HFFc6 (cell line): ENCODE measurements at regions not wholly inside any gene's neighbourhood (a gene's known extent, or its start where the extent isn't known, plus 50 kb on each side); places are given as distances from the start of the nearest gene placed in this dataset.

ENCODE experiments used
- DNase-seq: peaks from one replicate; pipeline ENCODE4 v3.0.0-alpha.2; 2018
- H3K27ac Mint-ChIP-seq: 2 replicates; pipeline ENCODE4 v1.8.0; 2020; ENCODE audit warnings: mild to moderate bottlenecking, mixed read lengths
- H3K27me3 Mint-ChIP-seq: 2 replicates; pipeline ENCODE4 v1.8.0; 2021; ENCODE audit warnings: mild to moderate bottlenecking, moderate library complexity, mixed read lengths; ENCODE audit not compliant: insufficient read depth
- H3K36me3 Mint-ChIP-seq: 2 replicates; pipeline ENCODE4 v1.8.0; 2021; ENCODE audit warnings: low read depth, mixed read lengths
- H3K4me1 Mint-ChIP-seq: 2 replicates; pipeline ENCODE4 v1.8.0; 2020; ENCODE audit warnings: low read depth, mixed read lengths
- H3K4me3 Mint-ChIP-seq: 2 replicates; pipeline ENCODE4 v1.8.0; 2020; ENCODE audit warnings: mild to moderate bottlenecking, moderate library complexity, mixed read lengths
- H3K9me3 Mint-ChIP-seq: 2 replicates; pipeline ENCODE4 v1.8.0; 2020; ENCODE audit warnings: mild to moderate bottlenecking, mixed read lengths
- TF ChIP-seq, protein P1 (sequence below): fragments of 200-600 bp; sonication (generic); IDR thresholded peaks from 2 replicates; pipeline ENCODE4 v1.5.0; 2021; ENCODE audit warnings: antibody characterized with exemption, mild to moderate bottlenecking

DNA sequence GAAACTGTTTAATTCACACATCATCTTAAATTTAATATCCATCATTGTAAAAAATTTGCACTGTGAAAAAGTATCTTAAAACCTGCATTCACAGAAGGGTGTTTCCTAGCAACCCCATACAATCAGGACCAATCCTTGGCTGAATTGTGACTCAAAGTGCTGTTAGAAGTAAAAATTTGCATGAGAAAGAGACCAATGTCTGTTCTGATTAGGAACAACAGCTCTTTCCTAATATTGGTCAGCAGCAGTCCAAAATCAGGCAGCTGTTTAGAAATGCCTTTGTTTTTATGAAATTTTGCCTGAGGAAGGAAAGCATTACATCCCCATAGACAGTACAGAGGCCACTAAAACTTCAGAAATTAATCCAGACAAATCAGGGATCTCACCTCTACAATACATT, 987.0 kb downstream of the HACE1 start:
- peaks cover 44% of the 10 kb centered on the region for H3K9me3 Mint-ChIP-seq
- TF ChIP-seq, protein P1, sequence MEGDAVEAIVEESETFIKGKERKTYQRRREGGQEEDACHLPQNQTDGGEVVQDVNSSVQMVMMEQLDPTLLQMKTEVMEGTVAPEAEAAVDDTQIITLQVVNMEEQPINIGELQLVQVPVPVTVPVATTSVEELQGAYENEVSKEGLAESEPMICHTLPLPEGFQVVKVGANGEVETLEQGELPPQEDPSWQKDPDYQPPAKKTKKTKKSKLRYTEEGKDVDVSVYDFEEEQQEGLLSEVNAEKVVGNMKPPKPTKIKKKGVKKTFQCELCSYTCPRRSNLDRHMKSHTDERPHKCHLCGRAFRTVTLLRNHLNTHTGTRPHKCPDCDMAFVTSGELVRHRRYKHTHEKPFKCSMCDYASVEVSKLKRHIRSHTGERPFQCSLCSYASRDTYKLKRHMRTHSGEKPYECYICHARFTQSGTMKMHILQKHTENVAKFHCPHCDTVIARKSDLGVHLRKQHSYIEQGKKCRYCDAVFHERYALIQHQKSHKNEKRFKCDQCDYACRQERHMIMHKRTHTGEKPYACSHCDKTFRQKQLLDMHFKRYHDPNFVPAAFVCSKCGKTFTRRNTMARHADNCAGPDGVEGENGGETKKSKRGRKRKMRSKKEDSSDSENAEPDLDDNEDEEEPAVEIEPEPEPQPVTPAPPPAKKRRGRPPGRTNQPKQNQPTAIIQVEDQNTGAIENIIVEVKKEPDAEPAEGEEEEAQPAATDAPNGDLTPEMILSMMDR, result no peak
- H3K4me3 Mint-ChIP-seq, result no peak overlapping the region
- no peaks in the 10 kb centered on the region for H3K27me3 Mint-ChIP-seq
- no peaks in the 10 kb centered on the region for H3K4me1 Mint-ChIP-seq
- H3K36me3 Mint-ChIP-seq, result no peaks in the 10 kb centered on the region; the same call in 1 of the 2 replicates
- no peak for DNase-seq
- H3K27ac Mint-ChIP-seq, result no peak overlapping the region

DNA sequence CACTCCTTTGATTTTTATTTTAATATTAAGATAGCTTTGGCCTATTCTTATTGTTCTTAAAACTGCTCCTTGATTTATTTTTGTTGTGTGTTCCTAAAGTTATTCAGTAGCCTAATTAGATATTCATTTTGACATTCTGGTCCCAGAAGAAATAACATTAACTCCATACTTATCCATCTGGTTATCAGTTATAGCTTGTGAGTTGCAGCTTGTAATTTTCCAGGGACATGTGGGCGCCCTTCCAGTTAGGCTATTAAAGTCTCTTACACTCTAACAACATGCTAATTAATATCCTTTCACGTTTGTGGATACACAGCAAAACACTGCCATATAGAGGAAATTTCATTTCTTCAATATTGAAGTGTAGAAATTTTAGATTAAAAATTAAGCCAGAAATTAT, 987.5 kb downstream of the HACE1 start:
- H3K27ac Mint-ChIP-seq, result no peak overlapping the region
- DNase-seq, result no peak
- no peak overlapping the region for H3K4me3 Mint-ChIP-seq
- TF ChIP-seq, protein P1, result no peak
- no peaks in the 10 kb centered on the region for H3K4me1 Mint-ChIP-seq
- peaks cover 42% of the 10 kb centered on the region for H3K9me3 Mint-ChIP-seq
- no peaks in the 10 kb centered on the region; the same call in 1 of the 2 replicates for H3K36me3 Mint-ChIP-seq
- no peaks in the 10 kb centered on the region for H3K27me3 Mint-ChIP-seq

DNA sequence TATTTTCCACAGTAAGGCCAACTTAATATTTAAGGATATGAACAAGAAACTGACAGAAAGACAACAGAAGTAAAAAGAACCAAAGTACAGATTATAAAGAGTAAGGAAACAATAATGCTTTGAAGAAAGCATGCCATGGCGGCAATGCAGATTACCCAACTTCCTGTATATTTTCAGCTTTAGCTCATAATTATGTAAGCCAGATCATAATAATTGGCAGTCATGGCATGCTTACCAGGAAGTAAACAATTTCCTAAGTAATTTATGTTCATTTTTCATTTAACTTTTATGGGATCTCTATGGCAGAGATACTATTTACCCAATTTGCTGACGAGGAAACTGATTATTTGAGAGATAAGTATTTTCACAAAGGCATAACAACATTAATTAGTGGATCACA, 988.7 kb downstream of the HACE1 start:
- DNase-seq, result no peak
- H3K27me3 Mint-ChIP-seq, result no peaks in the 10 kb centered on the region
- H3K27ac Mint-ChIP-seq, result no peak overlapping the region
- no peak overlapping the region for H3K4me3 Mint-ChIP-seq
- TF ChIP-seq, protein P1, result no peak
- H3K9me3 Mint-ChIP-seq, result peaks cover 39% of the 10 kb centered on the region
- no peaks in the 10 kb centered on the region; the same call in 1 of the 2 replicates for H3K36me3 Mint-ChIP-seq
- no peaks in the 10 kb centered on the region for H3K4me1 Mint-ChIP-seq

DNA sequence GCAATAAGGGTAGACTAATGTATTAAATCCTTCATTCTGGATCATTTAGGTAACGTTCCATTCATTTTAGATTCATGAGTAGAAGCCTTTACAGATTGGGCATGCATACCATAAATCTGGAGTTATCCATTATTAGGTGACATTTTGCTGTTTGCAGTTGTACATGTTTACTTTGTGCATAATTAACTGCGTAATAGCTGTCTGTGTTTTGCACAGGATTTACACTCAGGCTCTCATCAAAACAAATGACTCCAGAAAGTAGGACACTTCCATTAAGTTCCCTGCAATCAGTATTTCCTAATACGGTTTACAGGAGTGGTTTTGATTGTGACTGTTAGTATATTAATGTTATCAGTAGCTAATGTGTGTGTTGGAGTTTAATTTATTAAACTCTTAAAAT, 997.4 kb downstream of the HACE1 start:
- Mint-ChIP-seq H3K27me3 (no peaks in the 10 kb centered on the region), H3K9me3 (peaks cover 19% of the 10 kb centered on the region), H3K36me3 (no peaks in the 10 kb centered on the region), H3K27ac (no peak overlapping the region), H3K4me3 (no peak overlapping the region), H3K4me1 (no peaks in the 10 kb centered on the region)
- TF ChIP-seq, protein P1, result no peak
- DNase-seq, result no peak

DNA sequence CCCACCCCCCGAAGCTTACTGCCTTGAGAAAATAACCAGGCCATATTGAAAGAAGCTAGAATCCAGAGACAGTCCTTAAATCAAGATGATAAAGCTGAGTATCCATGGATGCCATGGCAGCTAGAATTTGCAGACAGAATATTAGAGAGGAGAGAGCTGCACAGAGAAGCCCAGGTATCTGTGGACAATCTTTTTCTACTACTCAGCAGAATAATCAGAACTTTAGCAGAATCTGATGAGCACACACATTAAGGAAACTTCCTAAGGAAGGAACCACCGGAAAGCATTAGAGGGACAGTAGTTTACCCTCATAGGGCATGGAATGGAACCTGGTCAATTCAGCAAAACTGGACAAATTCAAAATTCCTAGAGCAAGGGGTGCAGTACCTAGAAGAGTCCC, 1001.7 kb downstream of the HACE1 start:
- no peak overlapping the region for H3K27ac Mint-ChIP-seq
- peaks cover 37% of the 10 kb centered on the region for H3K9me3 Mint-ChIP-seq
- no peaks in the 10 kb centered on the region for H3K27me3 Mint-ChIP-seq
- DNase-seq, result no peak
- no peaks in the 10 kb centered on the region for H3K4me1 Mint-ChIP-seq
- no peak overlapping the region for H3K4me3 Mint-ChIP-seq
- TF ChIP-seq, protein P1, result no peak
- no peaks in the 10 kb centered on the region for H3K36me3 Mint-ChIP-seq

DNA sequence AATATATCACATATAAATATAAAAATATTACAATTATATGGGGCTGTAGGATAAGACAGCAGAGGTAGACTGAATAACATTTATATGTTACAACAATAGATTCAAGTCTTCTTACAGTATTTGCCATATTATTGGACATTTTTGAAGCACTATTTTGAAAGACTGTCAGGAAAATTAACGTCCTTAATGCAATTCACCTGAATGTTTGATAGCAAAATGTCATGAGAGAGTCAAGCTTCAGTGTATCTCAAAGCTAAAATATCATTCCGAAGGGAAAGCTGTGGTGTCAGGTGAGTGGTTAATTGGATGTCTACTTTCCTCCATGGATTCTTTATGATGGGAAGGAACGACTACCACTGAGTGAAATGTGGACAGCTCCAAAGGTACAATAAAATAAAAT, 1004.0 kb downstream of the HACE1 start:
- TF ChIP-seq, protein P1, result no peak
- Mint-ChIP-seq H3K4me1 (no peaks in the 10 kb centered on the region), H3K27me3 (no peaks in the 10 kb centered on the region), H3K36me3 (no peaks in the 10 kb centered on the region), H3K4me3 (no peak overlapping the region), H3K27ac (no peak overlapping the region), H3K9me3 (peaks cover 36% of the 10 kb centered on the region)
- no peak for DNase-seq
